Suprapubic skin (tissue), 4 donors: ENCODE measurements at regions not wholly inside any gene's neighbourhood (a gene's known extent, or its start where the extent isn't known, plus 50 kb on each side); places are given as distances from the start of the nearest gene placed in this dataset.

Experiments used
- EP300 ChIP-seq: sonication (generic); formaldehyde crosslinking; IDR thresholded peaks from one replicate; pipeline ENCODE4 v1.6.1; 2017; ENCODE audit warnings: antibody characterized with exemption
- POLR2A ChIP-seq, 2 donors: fragments of 450-650 bp; IDR thresholded peaks; one replicate each; pipeline ENCODE4 v1.6.1; 2017; ENCODE audit warnings: antibody characterized with exemption in 2 of 2, mild to moderate bottlenecking in 2 of 2, moderate library complexity in 2 of 2
- POLR2AphosphoS5 ChIP-seq, 3 donors: sonication (generic); formaldehyde crosslinking; IDR thresholded peaks; one replicate each; pipeline ENCODE4 v1.6.1; 2017; ENCODE audit warnings: antibody characterized with exemption in 3 of 3
- TF ChIP-seq, protein P1 (sequence below), 2 donors: fragments of 200-600 bp in 1 of 2; fragments of 450-650 bp in 1 of 2; sonication (generic) in 1 of 2; IDR thresholded peaks; one replicate each; pipeline ENCODE4 v1.5.1; 2016 to 2019; ENCODE audit warnings: antibody characterized with exemption in 2 of 2, mild to moderate bottlenecking in 1 of 2, moderate library complexity in 1 of 2

- TF ChIP-seq, protein P1, sequence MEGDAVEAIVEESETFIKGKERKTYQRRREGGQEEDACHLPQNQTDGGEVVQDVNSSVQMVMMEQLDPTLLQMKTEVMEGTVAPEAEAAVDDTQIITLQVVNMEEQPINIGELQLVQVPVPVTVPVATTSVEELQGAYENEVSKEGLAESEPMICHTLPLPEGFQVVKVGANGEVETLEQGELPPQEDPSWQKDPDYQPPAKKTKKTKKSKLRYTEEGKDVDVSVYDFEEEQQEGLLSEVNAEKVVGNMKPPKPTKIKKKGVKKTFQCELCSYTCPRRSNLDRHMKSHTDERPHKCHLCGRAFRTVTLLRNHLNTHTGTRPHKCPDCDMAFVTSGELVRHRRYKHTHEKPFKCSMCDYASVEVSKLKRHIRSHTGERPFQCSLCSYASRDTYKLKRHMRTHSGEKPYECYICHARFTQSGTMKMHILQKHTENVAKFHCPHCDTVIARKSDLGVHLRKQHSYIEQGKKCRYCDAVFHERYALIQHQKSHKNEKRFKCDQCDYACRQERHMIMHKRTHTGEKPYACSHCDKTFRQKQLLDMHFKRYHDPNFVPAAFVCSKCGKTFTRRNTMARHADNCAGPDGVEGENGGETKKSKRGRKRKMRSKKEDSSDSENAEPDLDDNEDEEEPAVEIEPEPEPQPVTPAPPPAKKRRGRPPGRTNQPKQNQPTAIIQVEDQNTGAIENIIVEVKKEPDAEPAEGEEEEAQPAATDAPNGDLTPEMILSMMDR (IDR thresholded peaks at IDR 0.05) = no peak
- TF ChIP-seq EP300 = no peak
- no peak for TF ChIP-seq POLR2AphosphoS5 (IDR thresholded peaks at IDR 0.05)
- no peak for TF ChIP-seq POLR2A (IDR thresholded peaks at IDR 0.05)
Observed at GRCh38 chr3:124256599-124256998, 264.7 kb upstream of the ROPN1 start.
